ENCODE measurements at regions not wholly inside any gene's neighbourhood (a gene's known extent, or its start where the extent isn't known, plus 50 kb on each side); places are given as distances from the start of the nearest gene placed in this dataset.
A peak's percentile ranks its signal among the peaks of the same experiment; 100 is the strongest.

DNA sequence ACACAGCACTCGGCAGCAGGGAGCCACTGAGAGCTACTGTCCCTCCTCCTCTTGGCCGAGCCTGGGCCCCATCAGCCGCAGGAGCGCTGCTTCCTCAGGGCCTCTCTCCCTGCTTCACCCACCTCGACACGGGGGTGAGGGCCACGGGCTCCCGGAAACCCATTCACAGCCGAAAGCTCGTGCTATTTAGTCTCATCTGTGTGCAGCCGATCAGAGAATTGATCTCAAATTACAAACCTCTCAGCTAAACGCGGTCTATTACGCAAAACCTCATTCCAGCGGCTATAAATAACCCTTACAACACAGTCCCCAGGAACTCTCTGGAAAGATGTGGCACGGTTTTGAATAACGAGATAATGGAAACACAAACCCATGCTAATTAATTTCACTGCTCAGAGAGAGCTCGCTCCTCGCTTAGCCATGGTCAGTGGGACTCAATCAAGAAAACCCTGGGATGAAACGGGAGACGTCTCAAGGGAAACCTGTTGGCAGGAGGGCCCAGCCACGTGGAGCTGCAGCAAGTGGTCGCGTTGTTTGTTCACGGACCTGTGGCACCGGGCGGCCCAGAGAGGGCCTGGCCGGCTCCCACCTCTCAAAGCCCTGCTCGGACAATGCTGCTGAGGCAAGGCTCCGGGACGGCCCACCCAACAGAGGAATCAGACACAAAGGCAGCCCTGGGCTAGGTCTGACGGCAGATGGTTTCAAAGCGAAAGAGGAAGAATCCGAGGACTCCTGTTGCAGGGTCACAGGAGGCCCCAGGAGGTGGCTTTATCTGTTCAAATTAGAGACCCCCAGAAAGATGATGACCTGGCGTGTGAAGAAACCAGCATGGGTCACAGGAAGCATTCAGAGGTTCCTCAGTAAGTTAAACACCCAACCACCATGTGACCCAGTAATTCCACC lies 210.5 kb downstream of the CTTN start:
- DNase-seq = peak; percentile 56

DNA sequence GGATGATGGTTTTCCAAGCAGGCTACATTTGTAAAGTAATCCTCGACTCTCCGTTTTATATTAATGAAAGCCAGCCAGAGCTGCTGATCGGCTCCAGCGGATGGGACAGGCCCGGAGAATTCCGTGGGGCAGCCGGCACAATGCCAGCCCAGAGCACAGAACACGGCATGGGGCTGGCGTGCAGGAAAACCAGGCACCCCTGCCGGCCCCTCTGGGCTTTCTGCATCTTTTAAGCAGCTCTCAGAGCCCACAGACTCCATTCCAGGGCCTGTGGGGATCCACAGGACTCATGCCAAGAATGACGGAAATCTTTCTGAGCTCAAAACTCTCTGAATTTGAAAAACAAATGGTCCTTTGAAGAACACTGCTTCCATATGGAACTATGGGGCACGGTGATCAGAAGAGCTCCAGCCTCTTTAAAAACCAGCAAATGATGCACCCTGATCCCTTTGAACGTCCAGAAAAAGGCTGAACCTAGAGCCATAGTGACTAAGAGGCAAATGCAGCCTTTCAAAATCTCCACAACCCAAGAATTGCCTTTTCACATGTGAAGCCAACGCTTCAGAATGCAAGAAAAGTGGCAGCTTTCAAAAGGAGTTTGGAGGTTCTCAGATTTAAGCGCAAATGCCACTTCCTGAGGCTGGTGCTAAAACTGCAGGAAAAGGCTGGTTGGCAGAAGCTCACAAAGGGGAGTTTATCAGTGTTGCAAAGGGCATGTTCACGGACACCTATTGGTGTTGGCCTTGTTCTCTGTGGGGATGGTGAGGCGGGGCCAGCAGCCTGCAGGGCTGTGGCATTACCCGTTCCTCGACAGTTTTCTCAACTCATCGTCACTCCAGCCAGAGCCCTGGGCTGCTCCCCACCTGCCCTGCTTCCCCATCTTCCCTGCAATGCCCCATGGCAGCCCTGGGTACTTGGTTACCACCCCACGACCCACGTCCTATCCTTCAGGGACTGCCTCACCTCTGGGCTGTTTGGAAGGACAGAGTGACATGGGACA lies 212.5 kb downstream of the CTTN start:
- DNase-seq = no peak

DNA sequence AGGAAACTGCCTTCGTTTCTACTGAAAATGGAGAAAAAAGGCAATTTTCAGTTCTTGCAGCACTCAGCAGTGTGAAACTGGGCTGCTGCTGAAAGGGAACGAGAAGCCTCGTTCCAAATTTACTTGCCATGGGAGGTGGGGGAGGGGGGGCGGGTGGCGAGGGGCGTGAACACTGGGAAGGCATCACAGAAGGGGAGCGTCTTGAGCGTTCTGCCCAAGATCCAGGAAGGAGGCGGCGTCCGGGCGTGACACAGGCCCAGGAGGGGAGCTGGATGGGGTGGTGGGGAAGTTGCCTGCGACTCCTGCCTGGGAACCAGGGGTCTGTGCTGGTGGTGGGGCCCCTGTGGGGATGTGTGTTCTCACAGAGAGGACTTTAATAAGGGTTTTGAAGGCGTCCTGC lies 213.5 kb downstream of the CTTN start:
- DNase-seq = no peak

DNA sequence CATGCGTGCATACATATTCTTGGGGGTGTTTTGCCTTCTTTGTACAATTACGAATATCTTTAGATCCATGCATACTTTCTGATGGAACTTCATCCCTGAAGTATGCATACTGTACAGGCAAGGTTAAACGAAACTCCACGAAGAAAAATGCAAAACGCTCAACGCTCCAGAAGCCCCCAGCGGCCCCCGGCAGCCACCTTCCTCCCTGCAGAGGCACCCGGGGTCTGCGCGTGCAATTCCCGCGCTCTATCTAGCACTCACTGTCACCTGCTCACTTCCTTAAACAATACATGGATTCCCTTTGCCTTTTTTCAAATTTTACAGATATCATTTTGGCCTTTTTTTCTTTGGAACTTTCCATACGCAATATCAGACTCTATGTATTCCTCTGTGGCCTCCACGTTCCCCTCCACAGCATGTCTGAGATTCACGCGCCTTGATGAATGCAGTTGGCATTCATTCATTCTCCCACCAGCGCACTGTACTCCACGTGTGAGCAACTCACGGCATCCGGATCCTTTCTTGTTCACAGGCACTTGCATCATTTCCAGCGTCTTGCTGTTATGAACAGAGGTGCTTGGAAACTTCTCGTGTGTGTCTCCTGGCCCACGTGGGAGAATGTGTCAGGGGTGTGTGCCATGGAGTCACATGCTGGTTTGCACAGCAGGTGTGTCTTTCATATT lies 214.3 kb downstream of the CTTN start:
- no peak for DNase-seq

DNA sequence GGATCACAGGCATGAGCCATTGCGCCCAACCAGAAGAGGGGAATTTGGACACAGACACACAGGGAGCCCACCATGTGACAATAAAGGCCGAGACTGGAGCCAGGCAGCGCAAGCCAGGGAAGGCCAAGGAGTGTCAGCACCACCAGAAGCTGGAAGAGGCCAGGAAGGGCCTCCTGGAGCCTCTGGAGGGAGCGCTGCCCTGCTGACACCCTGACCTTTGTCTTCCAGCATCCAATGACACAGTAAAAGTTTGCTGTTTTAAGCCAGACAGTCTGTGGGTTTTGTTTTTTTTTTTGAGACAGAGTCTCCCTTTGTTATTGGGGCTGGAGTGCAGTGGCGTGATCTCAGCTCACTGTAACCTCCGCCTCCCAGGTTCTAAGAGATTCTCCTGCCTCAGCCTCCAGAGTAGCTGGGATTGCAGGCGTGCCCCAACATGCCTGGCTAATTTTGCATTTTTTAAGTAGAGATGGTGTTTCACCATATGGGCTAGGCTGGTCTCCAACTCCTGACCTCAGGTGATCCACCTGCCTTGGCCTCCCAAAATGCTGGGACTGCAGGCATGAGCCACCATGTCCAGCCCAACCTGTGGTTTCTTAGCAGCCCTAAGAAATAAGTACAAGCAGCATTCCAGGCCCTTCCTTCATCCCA lies 215.8 kb downstream of the CTTN start:
- DNase-seq = no peak

DNA sequence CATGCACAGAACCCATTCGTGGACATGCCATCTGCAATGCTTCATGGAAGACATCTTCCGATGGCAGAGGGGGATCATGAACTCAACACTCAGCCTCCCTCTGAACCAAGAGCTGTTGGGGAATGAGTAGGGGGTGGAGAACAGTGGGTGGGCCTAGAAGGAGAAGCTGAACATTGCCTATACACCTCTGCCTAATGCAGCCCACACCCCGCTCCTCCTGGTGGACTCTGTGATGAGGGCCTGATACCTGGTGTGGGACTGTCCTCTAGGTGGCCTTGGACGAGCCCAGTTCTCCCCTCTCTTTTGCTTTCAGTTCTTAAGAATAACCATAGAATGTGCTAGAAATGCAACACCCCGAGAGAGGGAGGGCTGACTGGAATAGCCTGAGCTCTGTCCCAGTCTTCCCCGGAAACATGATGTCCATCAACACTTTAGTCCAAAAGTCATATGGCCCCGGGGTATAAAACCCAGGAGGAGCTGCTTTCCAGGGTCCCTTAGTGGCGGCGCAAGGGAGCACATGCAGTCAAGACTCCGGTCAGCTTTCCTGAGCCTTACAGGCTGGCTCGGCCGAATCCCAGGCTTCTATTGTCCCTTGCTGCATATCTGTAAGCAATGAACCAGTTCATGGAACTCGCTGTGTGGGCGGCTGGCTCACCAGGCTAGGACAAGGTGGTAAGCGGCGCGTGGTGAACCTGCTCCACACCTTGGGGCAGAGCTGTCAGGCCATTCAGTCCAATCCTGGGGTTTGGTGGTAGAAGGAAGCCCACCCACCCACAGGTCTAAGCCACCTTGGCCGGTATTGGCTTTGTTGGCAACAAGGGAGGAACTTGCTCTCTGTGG lies 216.9 kb downstream of the CTTN start:
- no peak for DNase-seq

DNA sequence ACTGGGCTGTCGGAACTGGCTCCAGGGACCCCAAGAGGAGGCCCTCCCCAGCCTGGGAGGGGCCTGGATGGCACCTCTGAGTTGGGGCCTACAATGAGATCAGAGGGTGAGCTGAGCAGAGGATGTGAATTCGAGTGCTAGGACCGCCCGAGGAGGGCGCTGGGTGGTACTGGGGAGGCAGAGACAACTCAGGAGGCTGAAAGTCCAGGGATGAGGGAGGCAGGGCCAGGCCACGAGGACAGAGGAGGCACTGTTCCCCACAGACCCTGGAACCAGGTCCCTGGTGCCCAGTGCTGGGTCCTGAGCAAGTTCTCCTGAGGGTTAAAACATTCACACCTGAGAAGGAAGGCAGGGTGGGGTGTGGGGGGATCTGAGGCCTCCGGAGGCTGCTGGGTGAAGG lies 218.0 kb downstream of the CTTN start:
- no peak for DNase-seq

DNA sequence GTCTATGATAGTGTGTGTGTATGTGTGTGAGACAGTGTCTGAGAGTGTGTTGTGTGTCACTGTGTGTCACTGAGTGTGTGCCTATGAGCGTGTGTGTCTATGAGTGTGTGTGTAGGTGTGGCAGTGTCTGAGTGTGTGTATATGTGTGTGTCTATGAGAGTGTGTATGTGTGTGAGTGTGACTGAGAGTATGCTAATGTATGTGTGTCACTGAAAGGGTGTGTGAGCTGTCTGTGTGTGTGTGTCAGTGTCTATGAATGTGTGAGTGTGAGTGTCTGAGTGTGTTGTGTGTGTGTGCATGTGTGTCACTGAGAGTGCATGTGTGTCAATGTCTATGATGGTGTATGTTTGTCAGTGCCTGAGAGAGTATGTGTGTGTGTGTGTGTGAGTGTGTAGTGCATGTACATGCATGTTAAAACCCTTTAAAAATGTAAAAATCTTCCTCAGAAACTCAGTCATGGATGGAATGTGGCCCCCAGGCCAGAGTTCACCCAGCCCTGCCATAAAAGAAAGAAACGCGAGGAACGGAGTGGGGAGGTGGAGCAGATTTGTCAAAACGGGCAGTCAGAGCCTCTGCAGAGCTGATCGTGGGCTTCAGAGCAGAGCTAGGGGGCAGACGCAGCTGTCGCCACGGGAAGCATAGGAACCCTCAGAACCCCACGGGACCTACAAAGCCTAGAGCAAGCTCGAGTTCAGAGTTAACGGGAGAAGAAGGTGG lies 218.8 kb downstream of the CTTN start:
- no peak for DNase-seq

DNA sequence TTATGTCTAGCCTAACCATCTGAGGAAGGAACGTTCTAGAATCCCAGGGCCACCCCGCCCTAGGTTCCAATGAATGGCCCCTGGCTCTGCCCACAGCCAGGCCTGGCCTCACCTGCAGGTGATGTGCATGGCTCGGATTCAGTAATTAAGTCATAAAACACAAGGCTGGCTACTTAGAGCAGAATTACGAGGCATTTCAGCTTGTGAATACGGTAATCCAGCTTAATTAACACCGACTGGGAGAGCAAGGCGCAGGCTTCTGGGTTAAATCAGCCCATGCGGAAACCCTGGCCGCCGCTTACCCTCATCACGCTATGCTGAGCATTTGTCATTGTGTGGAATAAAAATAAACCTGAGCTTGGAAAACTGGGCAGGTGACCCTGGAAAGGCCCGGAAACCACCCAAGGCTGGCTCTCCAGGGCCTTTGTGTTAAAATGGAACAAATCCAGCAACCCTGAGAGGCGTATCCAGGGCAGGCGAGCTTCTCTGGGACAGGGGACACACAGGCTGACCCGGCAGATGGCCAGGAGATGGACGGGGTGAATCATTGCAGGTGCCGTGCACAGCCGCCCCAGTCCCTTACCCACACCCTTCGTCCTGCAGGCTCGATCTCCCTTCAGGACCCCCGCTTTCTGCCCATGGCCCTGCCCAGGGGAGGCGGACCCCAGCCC lies 220.2 kb downstream of the CTTN start:
- DNase-seq = no peak

DNA sequence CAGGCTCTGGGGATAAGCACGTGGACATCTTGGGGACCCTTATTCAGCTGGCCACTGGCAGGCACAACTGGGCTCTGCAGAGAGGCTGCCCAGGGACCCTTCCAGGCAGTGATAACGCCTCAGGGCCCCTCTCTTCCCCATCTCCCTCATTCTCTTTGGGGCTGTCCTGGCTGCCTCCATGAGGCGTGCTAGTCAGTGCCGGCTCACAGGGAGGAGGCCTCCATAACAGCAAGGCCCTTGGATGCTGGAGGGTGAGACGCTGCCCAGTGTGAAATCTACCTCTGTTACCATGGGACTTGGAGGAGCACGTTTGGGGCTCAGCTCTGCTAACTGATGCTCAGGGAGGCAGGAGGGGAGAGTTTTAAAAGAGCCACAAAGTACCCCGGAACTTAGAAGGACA lies 221.3 kb downstream of the CTTN start:
- no peak for DNase-seq

DNA sequence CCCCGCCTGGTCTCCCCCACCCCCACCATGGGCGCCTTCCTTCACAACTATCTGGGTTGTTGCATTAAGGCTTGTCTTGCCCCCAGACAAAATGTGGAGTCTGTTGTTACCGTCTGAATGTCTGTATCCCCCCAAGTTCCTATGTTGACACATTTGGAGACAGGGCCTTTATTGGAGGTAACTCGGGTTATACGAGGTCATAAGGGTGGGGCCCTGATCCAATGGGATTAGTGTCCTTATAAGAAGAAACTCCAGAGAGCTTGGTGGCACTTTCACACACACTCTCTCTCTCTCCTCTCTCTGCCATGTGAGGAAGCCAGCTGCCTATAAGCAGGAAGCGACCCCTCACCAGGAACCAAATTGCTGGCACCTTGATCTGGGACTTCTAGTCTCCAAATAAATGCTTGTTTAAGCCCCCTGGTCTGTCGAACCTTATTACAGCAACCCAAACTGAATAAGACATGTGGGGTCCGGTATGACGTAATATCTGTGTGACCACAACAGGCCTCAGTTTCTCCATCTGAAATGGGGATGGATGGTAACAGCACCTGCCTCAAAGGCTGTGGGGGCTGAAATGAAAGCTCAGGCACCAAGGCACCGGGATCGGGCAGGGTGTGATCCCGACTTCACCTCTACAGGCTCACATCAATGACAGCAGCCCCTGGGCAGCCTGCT lies 222.3 kb downstream of the CTTN start:
- DNase-seq = no peak

DNA sequence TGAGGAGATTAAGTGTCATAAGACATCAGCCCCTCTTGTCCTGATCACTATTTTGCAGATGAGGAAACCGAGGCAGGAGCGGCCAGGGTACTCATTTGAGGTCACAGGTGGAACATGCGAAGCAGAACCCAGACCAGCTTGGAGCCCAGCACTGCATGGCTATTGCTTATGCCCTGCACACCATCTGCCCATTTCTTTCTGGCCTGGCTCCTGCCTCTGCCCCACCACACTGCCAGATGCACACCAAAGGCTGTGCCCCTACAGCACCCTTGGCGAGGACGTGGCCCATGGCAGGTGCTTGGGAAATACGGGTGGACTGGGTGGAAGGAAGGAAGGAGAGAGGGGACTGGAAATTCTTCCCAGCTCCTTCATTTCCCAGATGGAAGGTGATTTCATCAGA lies 222.9 kb downstream of the CTTN start:
- DNase-seq = no peak

DNA sequence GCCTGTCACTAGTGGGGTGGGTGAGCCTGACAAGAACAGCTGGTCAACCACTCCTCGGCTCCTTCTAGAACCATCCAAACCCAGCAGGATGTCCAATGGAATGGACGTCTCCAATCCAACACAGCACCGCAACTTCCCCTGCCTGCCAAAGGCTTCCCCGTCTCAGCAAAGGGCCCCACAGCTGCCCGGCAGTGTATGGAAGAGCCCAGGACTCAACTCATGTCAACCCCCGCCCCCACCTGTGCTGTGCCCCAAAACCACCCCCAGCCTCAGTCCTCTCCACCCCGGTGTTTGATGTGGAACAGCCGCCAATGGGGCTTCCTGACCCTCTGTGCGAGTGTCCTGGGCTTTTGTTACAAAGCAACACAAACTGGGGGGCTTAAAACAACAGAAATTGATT lies 223.8 kb downstream of the CTTN start:
- DNase-seq = no peak

DNA sequence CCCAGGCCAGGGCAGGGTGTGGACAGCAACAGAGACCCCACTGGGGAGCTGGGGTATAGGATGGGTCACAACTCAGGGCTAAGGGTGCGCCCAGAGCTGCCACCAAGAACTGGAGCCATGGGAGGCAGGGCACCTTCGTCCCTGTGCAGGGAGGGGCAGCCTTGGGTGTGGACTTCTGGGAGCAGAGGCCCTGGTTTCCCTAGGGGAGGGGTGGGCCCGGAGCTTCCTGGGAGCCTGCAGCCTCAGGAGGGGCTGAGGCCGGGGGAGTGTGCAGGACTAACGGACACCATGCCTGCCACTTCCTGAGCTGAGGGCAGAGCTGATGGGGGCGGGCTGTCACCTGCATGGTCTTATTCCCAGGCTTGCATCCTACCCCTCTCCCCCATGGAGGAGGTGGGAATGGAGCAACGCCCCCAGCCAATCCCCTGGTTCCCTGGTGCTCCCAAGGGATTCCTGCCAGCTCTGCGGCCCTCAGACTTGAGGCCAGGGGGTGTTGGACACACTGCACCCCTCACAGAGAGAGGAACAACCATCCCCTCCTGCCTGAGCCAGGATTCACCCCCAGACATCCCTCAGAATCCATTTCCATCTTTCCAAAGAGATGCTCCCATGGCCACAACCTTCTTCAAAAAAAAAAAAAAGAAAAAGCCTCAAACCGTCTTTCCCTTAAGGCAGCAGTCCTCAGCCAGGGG lies 225.7 kb downstream of the CTTN start:
- no peak for DNase-seq

DNA sequence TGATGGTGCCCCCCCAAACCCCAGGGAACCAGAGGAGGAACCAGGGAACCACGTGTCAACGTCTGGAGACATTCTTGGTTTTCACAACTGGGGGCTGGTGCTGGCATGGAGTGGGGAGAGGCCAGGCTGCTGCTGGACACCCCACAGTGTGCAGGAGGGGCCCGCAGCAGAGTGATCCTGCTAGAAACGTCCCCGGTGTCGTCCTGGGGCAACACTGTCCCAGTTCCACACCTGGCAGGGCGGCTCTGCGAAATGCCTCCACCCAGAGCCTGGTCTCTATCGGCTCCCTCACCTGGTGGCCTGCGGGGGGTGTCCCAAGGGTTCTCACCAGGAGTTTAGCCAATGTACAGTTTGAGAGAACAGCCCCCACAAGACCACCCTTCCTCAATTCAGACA lies 226.3 kb downstream of the CTTN start:
- DNase-seq = no peak

DNA sequence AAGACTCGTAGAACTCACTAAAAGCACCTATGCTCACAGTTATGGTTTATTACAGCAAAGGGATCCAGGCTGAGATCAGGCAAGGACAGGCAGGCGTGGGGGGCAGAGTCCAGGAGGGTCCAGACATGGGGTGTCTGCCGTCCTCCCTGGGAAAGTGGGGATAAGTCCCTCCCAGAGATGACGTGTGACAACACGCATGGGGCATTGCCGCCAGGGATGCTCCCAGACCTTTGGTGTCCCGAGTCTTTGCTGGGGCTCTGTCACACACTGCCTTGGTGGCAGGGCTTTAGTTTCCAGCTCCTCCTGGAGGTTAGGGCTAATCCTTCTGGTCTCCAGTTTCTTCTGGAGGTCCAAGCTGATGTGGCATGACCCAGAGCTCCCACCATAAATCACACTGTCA lies 226.7 kb downstream of the CTTN start:
- DNase-seq = no peak

DNA sequence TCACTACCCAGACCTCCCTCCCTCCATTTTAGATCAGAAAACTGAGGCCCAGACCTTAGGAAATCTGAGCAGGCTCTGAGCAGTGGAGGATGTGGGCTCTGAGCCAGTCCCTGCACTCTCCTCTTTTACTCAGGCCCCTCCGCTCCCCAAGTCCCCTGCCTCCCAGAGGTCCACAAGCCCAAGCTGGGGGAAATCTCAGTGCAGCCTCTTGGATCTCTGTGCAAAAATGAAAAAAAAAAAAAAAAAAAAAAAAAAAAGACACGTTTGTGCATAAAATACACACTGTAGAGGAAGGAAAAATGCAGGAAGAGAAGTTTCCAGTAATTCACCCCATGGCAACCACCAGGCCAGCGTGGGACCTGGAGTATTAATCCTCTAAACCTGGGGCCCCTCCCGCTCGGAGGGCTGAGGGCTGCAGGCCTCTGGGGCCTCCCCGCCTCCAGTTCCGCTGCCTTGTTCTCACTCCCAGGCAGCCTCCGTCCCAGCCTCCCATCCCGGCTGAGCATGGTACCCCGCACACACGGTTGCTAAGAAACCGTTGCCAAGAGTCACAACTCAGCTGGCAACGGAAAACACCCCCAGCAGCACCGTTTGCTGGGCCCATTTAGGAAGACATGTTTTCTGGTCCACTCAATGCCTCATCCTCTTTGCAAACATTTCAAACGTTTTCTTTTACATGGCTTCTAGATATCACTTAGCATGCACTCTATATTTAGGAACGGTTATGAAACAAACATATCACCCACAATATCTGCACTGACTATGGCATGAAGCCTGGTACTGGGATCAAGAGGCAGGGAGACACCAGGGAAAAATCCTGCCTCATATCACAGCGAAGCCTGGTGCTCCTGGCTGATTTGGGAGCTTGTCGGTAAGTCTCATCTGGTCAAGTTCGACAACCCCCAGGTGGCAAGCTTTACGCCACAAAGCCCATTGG lies 227.5 kb downstream of the CTTN start:
- no peak for DNase-seq

Data from left kidney (tissue), 1 donor.